Vagina (tissue), 2 donors: ENCODE measurements at regions not wholly inside any gene's neighbourhood (a gene's known extent, or its start where the extent isn't known, plus 50 kb on each side); places are given as distances from the start of the nearest gene placed in this dataset.

Experiments
- DNase-seq, 2 donors: peaks; one replicate each; pipeline ENCODE4 v3.0.0-alpha.2; 2017; ENCODE audit errors: extremely low spot score in 2 of 2
- H3K27ac ChIP-seq: fragments of 200-600 bp; sonication (generic); one replicate; pipeline ENCODE4 v1.5.1; 2019
- H3K27me3 ChIP-seq: fragments of 200-600 bp; sonication (generic); one replicate; pipeline ENCODE4 v1.5.1; 2019
- H3K36me3 ChIP-seq, 2 donors: fragments of 200-600 bp; sonication (generic); one replicate each; pipeline ENCODE4 v1.5.1; 2017 to 2019
- H3K4me1 ChIP-seq: fragments of 200-600 bp; sonication (generic); one replicate; pipeline ENCODE4 v1.5.1; 2019
- H3K4me3 ChIP-seq, 2 donors: fragments of 200-600 bp; sonication (generic); 1 replicate in 1 of 2; 2 replicates in 1 of 2; pipeline ENCODE4 v1.5.1; 2016 to 2019
- H3K9me3 ChIP-seq: fragments of 200-600 bp; sonication (generic); one replicate; pipeline ENCODE4 v1.5.1; 2019
- POLR2A ChIP-seq, 2 donors: fragments of 450-650 bp; IDR thresholded peaks; one replicate each; pipeline ENCODE4 v1.6.1; 2017; ENCODE audit warnings: antibody characterized with exemption in 2 of 2, mild to moderate bottlenecking in 2 of 2, moderate library complexity in 2 of 2
- POLR2AphosphoS5 ChIP-seq, 2 donors: sonication (generic); formaldehyde crosslinking; IDR thresholded peaks; one replicate each; pipeline ENCODE4 v1.9.0; 2017; ENCODE audit warnings: antibody characterized with exemption in 2 of 2, mild to moderate bottlenecking in 2 of 2, low read depth in 1 of 2; ENCODE audit not compliant: insufficient read depth in 1 of 2
- intact Hi-C: fragments of 100-400 bp; cut with DNase I; formaldehyde crosslinking; loops from one replicate; pipeline ENCODE4 v1.15.1; 2023
- TF ChIP-seq, protein P1 (sequence below), 3 experiments: fragments of 450-650 bp in 2 of 3; fragments of 200-600 bp in 1 of 3; sonication (generic) in 1 of 3; IDR thresholded peaks; one replicate each; pipeline ENCODE4 v1.5.1; 2017 to 2019; ENCODE audit warnings: antibody characterized with exemption in 3 of 3, mild to moderate bottlenecking in 2 of 3, moderate library complexity in 2 of 3

DNA sequence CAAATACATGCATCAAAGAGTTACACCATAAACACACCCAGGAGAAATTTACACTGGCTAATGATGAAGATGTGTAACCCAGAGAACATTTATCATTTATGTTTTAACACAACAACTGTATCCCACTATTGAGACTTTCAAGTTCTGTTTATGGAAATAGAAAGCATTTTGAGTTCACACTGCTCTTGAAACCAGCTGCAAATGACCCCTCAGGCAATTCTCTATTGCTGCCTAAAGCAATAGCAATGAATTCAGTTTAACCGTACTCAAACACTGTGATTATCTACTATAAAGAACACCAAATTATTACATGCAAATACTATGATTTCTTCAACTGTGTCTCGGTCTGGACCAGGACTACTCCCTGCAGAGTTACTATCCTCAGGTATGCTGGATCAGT, 452.7 kb upstream of the NRXN1 start:
- Histone ChIP-seq H3K4me1 (no peaks in the 10 kb centered on the region), H3K9me3 (no peaks in the 10 kb centered on the region), H3K27me3 (no peaks in the 10 kb centered on the region), H3K36me3 (no peaks in the 10 kb centered on the region), H3K4me3 (no peak overlapping the region), H3K27ac (no peak overlapping the region)
- intact Hi-C loops: no loop called here
- DNase-seq: no peak
- TF ChIP-seq POLR2AphosphoS5 (IDR thresholded peaks at IDR 0.05; ENCODE audit: insufficient read depth in 1 of 2, low read depth in 1 of 2): no peak
- TF ChIP-seq POLR2A (IDR thresholded peaks at IDR 0.05): no peak
- TF ChIP-seq, protein P1, sequence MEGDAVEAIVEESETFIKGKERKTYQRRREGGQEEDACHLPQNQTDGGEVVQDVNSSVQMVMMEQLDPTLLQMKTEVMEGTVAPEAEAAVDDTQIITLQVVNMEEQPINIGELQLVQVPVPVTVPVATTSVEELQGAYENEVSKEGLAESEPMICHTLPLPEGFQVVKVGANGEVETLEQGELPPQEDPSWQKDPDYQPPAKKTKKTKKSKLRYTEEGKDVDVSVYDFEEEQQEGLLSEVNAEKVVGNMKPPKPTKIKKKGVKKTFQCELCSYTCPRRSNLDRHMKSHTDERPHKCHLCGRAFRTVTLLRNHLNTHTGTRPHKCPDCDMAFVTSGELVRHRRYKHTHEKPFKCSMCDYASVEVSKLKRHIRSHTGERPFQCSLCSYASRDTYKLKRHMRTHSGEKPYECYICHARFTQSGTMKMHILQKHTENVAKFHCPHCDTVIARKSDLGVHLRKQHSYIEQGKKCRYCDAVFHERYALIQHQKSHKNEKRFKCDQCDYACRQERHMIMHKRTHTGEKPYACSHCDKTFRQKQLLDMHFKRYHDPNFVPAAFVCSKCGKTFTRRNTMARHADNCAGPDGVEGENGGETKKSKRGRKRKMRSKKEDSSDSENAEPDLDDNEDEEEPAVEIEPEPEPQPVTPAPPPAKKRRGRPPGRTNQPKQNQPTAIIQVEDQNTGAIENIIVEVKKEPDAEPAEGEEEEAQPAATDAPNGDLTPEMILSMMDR (IDR thresholded peaks at IDR 0.05): no peak

DNA sequence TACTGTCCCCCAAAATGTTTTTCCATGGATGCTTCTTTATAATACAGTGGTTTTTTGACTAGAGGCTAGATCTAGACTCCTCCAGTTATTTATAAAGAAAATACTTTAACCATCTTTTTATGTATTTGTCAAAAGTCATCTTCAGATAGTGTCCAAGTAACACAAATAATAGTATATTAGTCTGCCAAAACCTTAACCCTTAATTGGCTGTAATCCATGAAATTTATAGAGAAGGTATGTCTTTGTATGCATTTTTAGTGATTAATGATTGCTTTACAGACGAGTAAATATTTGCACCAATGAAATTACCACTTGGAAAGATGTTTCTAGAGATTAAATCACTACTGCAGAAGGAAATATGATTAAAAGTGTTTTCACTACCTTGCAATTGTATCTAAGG, 451.8 kb upstream of the NRXN1 start:
- H3K9me3 ChIP-seq: no peaks in the 10 kb centered on the region
- intact Hi-C loops: no loop called here
- TF ChIP-seq POLR2A (IDR thresholded peaks at IDR 0.05) (no peak), POLR2AphosphoS5 (IDR thresholded peaks at IDR 0.05; ENCODE audit: insufficient read depth in 1 of 2, low read depth in 1 of 2) (no peak)
- TF ChIP-seq, protein P1 (IDR thresholded peaks at IDR 0.05): no peak
- no peak overlapping the region for H3K4me3 ChIP-seq
- no peaks in the 10 kb centered on the region for H3K36me3 ChIP-seq
- H3K4me1 ChIP-seq: no peaks in the 10 kb centered on the region
- no peak overlapping the region for H3K27ac ChIP-seq
- no peak for DNase-seq
- H3K27me3 ChIP-seq: no peaks in the 10 kb centered on the region

DNA sequence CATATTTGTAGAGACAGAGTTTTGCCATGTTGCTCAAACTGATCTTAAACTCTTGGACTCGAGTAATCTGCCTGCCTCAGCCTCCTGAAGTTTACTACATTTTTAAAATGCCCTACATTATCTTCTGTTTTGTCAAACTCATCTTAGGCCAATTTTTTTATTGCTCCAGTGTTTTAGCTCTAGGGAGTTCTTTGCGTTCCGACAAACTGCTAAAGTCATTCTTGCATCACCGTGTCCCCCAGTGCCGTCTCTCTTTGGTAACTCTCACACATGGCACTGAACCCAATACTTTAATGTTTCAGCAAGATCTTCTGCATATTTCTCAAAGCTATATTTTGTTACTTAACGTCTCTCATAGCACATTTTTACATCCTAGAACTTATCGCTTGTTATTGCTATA, 440.9 kb upstream of the NRXN1 start:
- Histone ChIP-seq H3K36me3 (no peaks in the 10 kb centered on the region), H3K4me3 (no peak overlapping the region)
- intact Hi-C loops: no loop called here

DNA sequence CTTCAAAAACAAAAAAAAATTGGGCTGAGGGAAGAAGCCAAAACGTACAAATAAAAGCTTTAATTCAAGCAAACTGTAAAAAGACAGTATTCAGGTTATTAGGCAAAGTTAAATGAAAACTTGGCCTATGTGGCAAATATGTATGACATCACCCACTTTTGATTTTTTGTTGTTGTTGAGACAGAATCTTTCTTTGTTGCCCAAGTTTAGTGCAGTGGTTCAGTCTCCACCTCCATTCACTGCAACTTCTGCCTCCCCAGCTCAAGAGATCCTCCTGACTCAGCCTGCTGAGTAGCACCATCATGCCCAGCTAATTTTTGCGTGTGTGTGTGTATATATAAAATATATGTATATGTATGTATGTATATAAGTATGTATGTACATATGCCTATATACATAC, 440.4 kb upstream of the NRXN1 start:
- no peak overlapping the region for H3K4me3 ChIP-seq
- no peaks in the 10 kb centered on the region for H3K36me3 ChIP-seq
- H3K4me1 ChIP-seq: no peaks in the 10 kb centered on the region
- DNase-seq: no peak
- no peaks in the 10 kb centered on the region for H3K27me3 ChIP-seq
- H3K27ac ChIP-seq: no peak overlapping the region
- no peak for TF ChIP-seq POLR2AphosphoS5 (IDR thresholded peaks at IDR 0.05; ENCODE audit: insufficient read depth in 1 of 2, low read depth in 1 of 2)
- TF ChIP-seq POLR2A (IDR thresholded peaks at IDR 0.05): no peak
- TF ChIP-seq, protein P1 (IDR thresholded peaks at IDR 0.05): no peak
- H3K9me3 ChIP-seq: no peaks in the 10 kb centered on the region
- intact Hi-C loops: no loop called here

More for the DNA sequence above, 440.9 kb upstream of the NRXN1 start:
- H3K4me1 ChIP-seq: no peaks in the 10 kb centered on the region
- no peaks in the 10 kb centered on the region for H3K9me3 ChIP-seq
- no peak for DNase-seq
- H3K27me3 ChIP-seq: no peaks in the 10 kb centered on the region
- no peak overlapping the region for H3K27ac ChIP-seq
- no peak for TF ChIP-seq POLR2A (IDR thresholded peaks at IDR 0.05)
- TF ChIP-seq, protein P1 (IDR thresholded peaks at IDR 0.05): no peak

DNA sequence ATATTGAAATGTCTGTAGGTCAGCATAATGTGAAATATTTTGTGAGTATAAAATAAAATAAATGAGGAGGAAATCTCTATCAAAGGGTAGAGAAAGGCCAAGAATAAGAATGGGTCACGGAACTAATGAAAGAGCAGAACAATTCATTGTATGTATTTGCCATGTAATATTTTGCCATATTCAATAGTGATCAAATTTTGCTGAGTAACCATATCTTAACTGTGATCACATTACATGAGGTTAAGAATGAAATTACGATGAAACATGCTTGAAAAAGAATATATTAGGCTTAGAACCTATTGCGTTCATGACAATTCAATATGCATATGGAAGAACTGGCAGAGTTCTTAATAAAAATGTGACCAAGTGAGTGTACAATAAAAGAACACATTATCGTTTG, 437.2 kb upstream of the NRXN1 start:
- H3K4me3 ChIP-seq: no peak overlapping the region
- no peaks in the 10 kb centered on the region for H3K27me3 ChIP-seq
- TF ChIP-seq POLR2AphosphoS5 (IDR thresholded peaks at IDR 0.05; ENCODE audit: insufficient read depth in 1 of 2, low read depth in 1 of 2) (no peak), POLR2A (IDR thresholded peaks at IDR 0.05) (no peak)
- TF ChIP-seq, protein P1 (IDR thresholded peaks at IDR 0.05): no peak
- no peak overlapping the region for H3K27ac ChIP-seq
- intact Hi-C loops: no loop called here
- H3K4me1 ChIP-seq: no peaks in the 10 kb centered on the region
- no peaks in the 10 kb centered on the region for H3K36me3 ChIP-seq
- no peak for DNase-seq
- no peaks in the 10 kb centered on the region for H3K9me3 ChIP-seq
